IMR-90 (cell line): ENCODE measurements at regions not wholly inside any gene's neighbourhood (a gene's known extent, or its start where the extent isn't known, plus 50 kb on each side); places are given as distances from the start of the nearest gene placed in this dataset.

Experiments used
- ATAC-seq: fragments of 200-7000 bp; cut with Tn5 transposase; 2 replicates; pipeline ENCODE4 v1.9.1; 2020; ENCODE audit warnings: low read depth, mild to moderate bottlenecking, moderate library complexity
- BruUV-seq: library from RNA; stranded (reverse); fragments of 400-500 nt; replicated peaks from 2 replicates; lab custom pipeline; 2021; lab: Mats Ljungman, UMichigan
- CTCF ChIA-PET: fragments of 300-600 bp; formaldehyde crosslinking; extraction: SDS; loops from one replicate; lab custom pipeline; 2021; ENCODE audit warnings: antibody characterized with exemption; lab: Yijun Ruan, JAX
- POLR2A ChIA-PET: fragments of 300-600 bp; sonication (Branson Sonifier 250); formaldehyde crosslinking; loops from one replicate; lab custom pipeline; 2022; ENCODE audit warnings: antibody characterized with exemption; ENCODE audit not compliant: unreplicated experiment; lab: Charles Lee
- DNase-seq: peaks from one replicate; pipeline ENCODE4 v3.0.0; 2013
- H2AFZ ChIP-seq: replicated peaks from 2 replicates; pipeline ENCODE3; 2013; ENCODE audit warnings: low read length, mild to moderate bottlenecking; ENCODE audit not compliant: poor library complexity
- H2AK5ac ChIP-seq: 2 replicates; pipeline ENCODE4 v1.6.1; 2013; ENCODE audit warnings: low read depth, low read length, inconsistent platforms
- H2AK9ac ChIP-seq: replicated peaks from 2 replicates; pipeline ENCODE3; 2013; ENCODE audit warnings: mild to moderate bottlenecking, low read depth, low read length, moderate library complexity; ENCODE audit not compliant: poor library complexity
- H2BK120ac ChIP-seq: 2 replicates; pipeline ENCODE4 v1.6.1; 2013; ENCODE audit warnings: low read depth, low read length, inconsistent platforms
- H2BK15ac ChIP-seq: 3 replicates; pipeline ENCODE4 v1.6.1; 2013; ENCODE audit warnings: low read depth, low read length, inconsistent platforms
- H2BK20ac ChIP-seq: 2 replicates; pipeline ENCODE4 v1.6.1; 2013; ENCODE audit warnings: low read depth, mild to moderate bottlenecking, inconsistent platforms, low read length, moderate library complexity
- H2BK5ac ChIP-seq: 2 replicates; pipeline ENCODE4 v1.6.1; 2013; ENCODE audit warnings: mild to moderate bottlenecking, low read depth, low read length, inconsistent platforms; ENCODE audit not compliant: poor library complexity, severe bottlenecking
- H3K14ac ChIP-seq: replicated peaks from 2 replicates; pipeline ENCODE4 v1.6.1; 2013; ENCODE audit warnings: low read depth, low read length, inconsistent platforms
- H3K18ac ChIP-seq: 2 replicates; pipeline ENCODE4 v1.6.1; 2013; ENCODE audit warnings: low read depth, low read length, control low read depth
- H3K23ac ChIP-seq: 2 replicates; pipeline ENCODE4 v1.6.1; 2013; ENCODE audit warnings: low read depth, low read length, inconsistent platforms
- H3K27ac ChIP-seq: 2 replicates; pipeline ENCODE4 v1.5.1; 2013; ENCODE audit warnings: mild to moderate bottlenecking, control low read depth, low read length; ENCODE audit not compliant: insufficient read depth
- H3K27me3 ChIP-seq: 2 replicates; pipeline ENCODE4 v1.6.1; 2013; ENCODE audit warnings: low read length; ENCODE audit not compliant: control insufficient read depth, insufficient read depth
- H3K36me3 ChIP-seq: 2 replicates; pipeline ENCODE4 v1.6.1; 2013; ENCODE audit warnings: low read length, mixed read lengths; ENCODE audit not compliant: control insufficient read depth, insufficient read depth
- H3K4ac ChIP-seq: 2 replicates; pipeline ENCODE4 v1.6.1; 2013; ENCODE audit warnings: low read depth, low read length, inconsistent platforms
- H3K4me1 ChIP-seq: 2 replicates; pipeline ENCODE4 v1.6.1; 2013; ENCODE audit warnings: low read length, mixed read lengths; ENCODE audit not compliant: control insufficient read depth, insufficient read depth
- H3K4me2 ChIP-seq: 2 replicates; pipeline ENCODE4 v1.6.1; 2013; ENCODE audit warnings: low read depth, mild to moderate bottlenecking, control low read depth, low read length, moderate library complexity
- H3K4me3 ChIP-seq: 2 replicates; pipeline ENCODE4 v1.5.1; 2013; ENCODE audit warnings: low read depth, mild to moderate bottlenecking, control low read depth, low read length, moderate library complexity; ENCODE audit not compliant: insufficient read depth
- H3K56ac ChIP-seq: 2 replicates; pipeline ENCODE4 v1.6.1; 2013; ENCODE audit warnings: low read length, inconsistent platforms; ENCODE audit not compliant: insufficient read depth; ENCODE audit errors: extremely low read depth
- H3K79me1 ChIP-seq, 2 experiments: 2 replicates each; pipeline ENCODE4 v1.6.1; 2013; ENCODE audit warnings: low read length in 2 of 2, inconsistent platforms in 1 of 2, low read depth in 1 of 2
- H3K9ac ChIP-seq: 2 replicates; pipeline ENCODE4 v1.6.1; 2013; ENCODE audit warnings: low read depth, low read length, control low read depth
- H3K9me1 ChIP-seq: 2 replicates; pipeline ENCODE4 v1.6.1; 2013; ENCODE audit warnings: low read length, inconsistent platforms; ENCODE audit not compliant: insufficient read depth
- H3K9me3 ChIP-seq: 2 replicates; pipeline ENCODE4 v1.6.1; 2013; ENCODE audit warnings: low read length; ENCODE audit not compliant: control insufficient read depth, insufficient read depth
- H4K20me1 ChIP-seq: 2 replicates; pipeline ENCODE4 v1.6.1; 2013; ENCODE audit warnings: low read length, inconsistent platforms; ENCODE audit not compliant: insufficient read depth
- H4K5ac ChIP-seq: 2 replicates; pipeline ENCODE4 v1.6.1; 2013; ENCODE audit warnings: mild to moderate bottlenecking, low read depth, low read length, control low read depth
- H4K8ac ChIP-seq, 2 experiments: 2 replicates each; pipeline ENCODE4 v1.6.1; 2013; ENCODE audit warnings: low read depth in 2 of 2, low read length in 2 of 2, control low read depth in 1 of 2, inconsistent platforms in 1 of 2
- H4K91ac ChIP-seq: 2 replicates; pipeline ENCODE4 v1.6.1; 2013; ENCODE audit warnings: low read depth, low read length, inconsistent platforms; ENCODE audit not compliant: insufficient read depth
- CHD1 ChIP-seq: IDR thresholded peaks from 2 replicates; pipeline ENCODE4 v1.6.1; 2012; ENCODE audit warnings: low read depth, low read length, improper control_type of control experiment
- WGBS, 2 experiments: methylation state at CpG; one replicate each; pipeline versions ENCODE4 v1.1.5 to v1.1.7; 2013; ENCODE audit warnings: missing lambda C conversion rate in 2 of 2; ENCODE audit not compliant: insufficient read length in 1 of 2; ENCODE audit errors: extremely low coverage in 2 of 2; 5-methylcytosine and 5-hydroxymethylcytosine counted together
- dilution Hi-C: fragments of 300-500 bp; cut with HindIII; formaldehyde crosslinking; loops from one replicate; pipeline ENCODE4 v1.14.3; 2018; ENCODE audit warnings: low sequenced_read_pairs; ENCODE audit not compliant: unreplicated experiment
- in situ Hi-C: fragments of 300-500 bp; cut with MboI; formaldehyde crosslinking; loops from 3 replicates; pipeline ENCODE4 v1.14.3; 2019; ENCODE audit warnings: low sequenced_read_pairs, inconsistent platforms, mixed read lengths
- intact Hi-C: fragments of 100-400 bp; cut with micrococcal nuclease; formaldehyde crosslinking; loops from 2 replicates; pipeline ENCODE4 v1.10.0; 2022

DNA sequence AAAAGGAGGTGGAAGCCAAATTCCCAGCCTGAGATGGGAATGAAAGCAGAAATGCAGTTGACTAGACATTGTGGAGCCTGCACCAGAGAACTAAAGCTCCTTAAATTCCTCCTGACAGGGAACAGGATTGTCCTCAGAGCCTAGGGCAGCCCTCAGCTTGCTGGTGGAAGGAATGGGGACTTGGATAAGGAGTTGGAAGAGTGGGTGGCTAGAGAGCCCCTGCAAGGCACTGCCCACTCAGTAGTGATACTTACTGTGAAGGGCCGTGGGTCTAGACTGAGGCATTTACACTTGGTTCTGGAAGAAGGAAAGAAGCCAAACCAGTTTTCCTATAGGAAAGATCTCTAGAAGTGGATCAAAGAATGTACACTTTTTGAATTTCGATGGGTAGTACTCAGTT lies 117.6 kb downstream of the PLCE1 start:
- no TSS peak for BruUV-seq
- DNase-seq (no peak), ATAC-seq (no peak)
- 0 out of 2 replicates have a peak overlapping the region, but pooled peaks have one; percentile 17 for H3K4ac ChIP-seq
- H3K36me3 ChIP-seq = no peaks in the 10 kb centered on the region
- 90% methylated on average over 2 of the region's 2 CpGs; no CpG with 5 or more reads in 1 of the 2 experiments for WGBS, 2 experiments
- no peak overlapping the region for H3K9ac ChIP-seq
- intact Hi-C loops (no loop called here), in situ Hi-C loops (no loop called here), dilution Hi-C loops (no loop called here)
- H4K20me1 ChIP-seq = peaks cover 4% of the 10 kb centered on the region; the same call in 1 of the 2 replicates
- H4K5ac ChIP-seq = no peak overlapping the region
- H3K18ac ChIP-seq = no peak overlapping the region
- H2AFZ ChIP-seq = no peak overlapping the region
- no peak overlapping the region for H3K23ac ChIP-seq
- H3K27ac ChIP-seq = no peak overlapping the region
- H2BK15ac ChIP-seq = no peak overlapping the region
- H3K4me1 ChIP-seq = peaks cover 7% of the 10 kb centered on the region
- no peaks in the 10 kb centered on the region for H3K79me1 ChIP-seq
- no peaks in the 10 kb centered on the region for H3K9me3 ChIP-seq
- ChIA-PET CTCF (no interaction called here), POLR2A (no interaction called here)
- no peak overlapping the region for H2AK9ac ChIP-seq
- H4K91ac ChIP-seq = no peak overlapping the region
- no peak overlapping the region; the same call in 1 of the 2 replicates for H2AK5ac ChIP-seq
- H3K27me3 ChIP-seq = no peaks in the 10 kb centered on the region; the same call in 1 of the 2 replicates
- TF ChIP-seq CHD1 = no peak
- H3K56ac ChIP-seq = no peak overlapping the region
- H3K4me3 ChIP-seq = no peak overlapping the region
- no peak overlapping the region for H2BK120ac ChIP-seq
- H2BK5ac ChIP-seq = no peak overlapping the region
- H3K14ac ChIP-seq = no peak overlapping the region
- no peak overlapping the region for H3K4me2 ChIP-seq
- H3K9me1 ChIP-seq = peaks cover 8% of the 10 kb centered on the region
- H2BK20ac ChIP-seq = no peak overlapping the region
- no peak overlapping the region for H4K8ac ChIP-seq
